Stimulated activated CD8-positive, alpha-beta memory T cell treated with anti-CD3 and anti-CD28 coated beads, Interleukin-4, amount 100 ng/mL, for 24 hours (primary cell): ENCODE measurements at regions not wholly inside any gene's neighbourhood (a gene's known extent, or its start where the extent isn't known, plus 50 kb on each side); places are given as distances from the start of the nearest gene placed in this dataset.

Source experiments
- DNase-seq: peaks from one replicate; pipeline ENCODE4 v3.0.0-alpha.2; 2020; ENCODE audit warnings: low read depth

DNA sequence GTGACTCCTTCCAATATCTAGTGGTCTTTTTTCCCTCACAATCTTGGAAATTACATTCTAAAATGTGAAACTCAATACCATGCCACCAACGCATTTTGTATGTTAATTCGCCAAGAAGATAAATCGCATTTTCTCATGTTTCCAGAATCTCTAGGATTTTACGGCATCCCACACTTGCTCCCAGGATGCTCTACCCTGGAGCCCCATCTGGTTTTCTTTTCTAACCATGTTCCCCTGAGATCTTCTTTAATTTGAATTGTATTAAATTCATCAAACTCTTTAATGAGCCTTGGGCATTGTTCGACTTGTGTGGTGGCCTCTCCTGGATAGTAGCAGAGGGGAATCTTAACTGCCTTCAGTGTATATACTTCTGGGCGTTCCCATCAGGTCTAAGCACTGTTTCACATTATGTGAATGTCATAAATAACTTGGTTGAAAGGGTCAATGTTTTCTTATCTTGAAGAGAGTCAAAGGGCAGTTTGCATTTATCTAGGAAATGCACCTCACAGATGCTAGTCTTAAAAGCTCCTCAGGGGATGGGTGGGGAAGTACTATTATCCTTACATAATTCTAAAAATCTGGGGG lies 169.1 kb upstream of the MEOX2 start:
- no peak for DNase-seq

DNA sequence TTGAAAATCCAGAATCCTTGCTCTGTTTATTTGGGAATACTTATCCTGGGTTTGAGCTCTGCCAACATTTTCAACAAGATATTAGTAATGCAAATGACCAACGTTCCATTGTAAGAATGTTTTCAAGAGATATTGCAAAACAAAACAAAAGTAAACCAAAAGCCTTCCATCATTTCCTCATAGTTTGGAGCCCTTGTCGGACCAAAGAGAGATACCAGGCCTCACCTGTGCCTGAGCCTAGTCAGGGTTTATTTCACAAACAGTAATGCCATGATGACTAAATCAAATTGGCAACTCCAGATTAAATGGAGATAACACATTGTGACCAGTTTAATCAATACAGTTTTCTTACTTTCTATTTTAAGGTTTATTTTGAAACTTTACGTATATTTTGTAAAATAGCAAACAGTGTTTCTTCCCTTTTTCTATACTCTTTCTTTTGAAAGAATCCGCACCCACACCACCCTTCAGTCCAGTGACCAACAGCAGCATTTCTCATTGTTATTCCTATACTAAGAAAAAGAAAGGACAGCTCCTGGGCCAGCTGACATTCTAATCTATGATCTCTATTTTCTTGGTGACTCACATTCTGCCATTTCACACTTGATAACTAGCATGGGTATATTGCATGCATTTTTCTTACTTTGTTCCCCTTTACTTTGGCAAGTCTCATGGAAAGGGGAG lies 168.5 kb upstream of the MEOX2 start:
- DNase-seq = no peak

- DNase-seq = no peak
Observed at GRCh38 chr7:15853832-15854470, 167.5 kb upstream of the MEOX2 start.

GRCh38 chr7:15851201-15851600 lies 164.7 kb upstream of the MEOX2 start:
- DNase-seq = no peak

- no peak for DNase-seq
Observed at GRCh38 chr7:15848901-15849300, 162.4 kb upstream of the MEOX2 start.

DNA sequence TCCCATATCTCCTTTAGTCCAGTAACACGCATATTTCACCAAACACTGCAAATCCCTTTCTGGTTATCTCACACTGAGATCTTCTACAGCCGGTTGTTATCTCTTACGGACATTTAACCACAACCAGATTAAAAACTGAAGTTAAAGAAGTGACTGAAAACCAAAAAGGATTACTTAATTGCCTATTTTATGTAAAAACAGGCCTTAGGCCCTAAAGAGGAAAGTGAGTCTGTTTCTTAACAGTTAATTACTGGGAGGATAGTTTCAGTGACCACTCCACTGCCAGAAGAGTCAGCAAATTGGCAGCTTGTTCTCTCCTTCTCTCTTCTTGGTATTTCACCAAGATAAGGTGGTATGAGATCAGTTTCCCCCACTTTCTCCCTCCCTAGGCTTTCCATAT lies 161.9 kb upstream of the MEOX2 start:
- DNase-seq = no peak

GRCh38 chr7:15845868-15846267 lies 159.4 kb upstream of the MEOX2 start:
- no peak for DNase-seq

DNA sequence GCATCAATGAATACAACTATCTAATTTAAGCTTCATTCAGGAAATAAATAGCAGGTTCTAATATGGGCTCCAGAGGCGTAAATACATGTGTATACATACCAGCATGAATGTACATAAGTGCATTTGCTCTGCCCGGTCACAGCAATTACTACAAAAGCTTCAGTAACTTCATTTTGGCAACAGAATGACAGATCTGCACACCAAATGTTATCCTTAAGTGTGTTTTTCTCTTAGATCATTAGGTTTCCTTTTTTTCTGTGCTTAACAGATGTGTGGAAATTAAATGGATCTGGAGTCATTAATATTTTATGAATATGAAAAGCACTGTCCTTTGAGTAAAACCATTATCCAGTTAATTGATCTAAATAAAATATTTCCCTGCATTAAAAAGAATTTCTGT lies 159.0 kb upstream of the MEOX2 start:
- DNase-seq = no peak

DNA sequence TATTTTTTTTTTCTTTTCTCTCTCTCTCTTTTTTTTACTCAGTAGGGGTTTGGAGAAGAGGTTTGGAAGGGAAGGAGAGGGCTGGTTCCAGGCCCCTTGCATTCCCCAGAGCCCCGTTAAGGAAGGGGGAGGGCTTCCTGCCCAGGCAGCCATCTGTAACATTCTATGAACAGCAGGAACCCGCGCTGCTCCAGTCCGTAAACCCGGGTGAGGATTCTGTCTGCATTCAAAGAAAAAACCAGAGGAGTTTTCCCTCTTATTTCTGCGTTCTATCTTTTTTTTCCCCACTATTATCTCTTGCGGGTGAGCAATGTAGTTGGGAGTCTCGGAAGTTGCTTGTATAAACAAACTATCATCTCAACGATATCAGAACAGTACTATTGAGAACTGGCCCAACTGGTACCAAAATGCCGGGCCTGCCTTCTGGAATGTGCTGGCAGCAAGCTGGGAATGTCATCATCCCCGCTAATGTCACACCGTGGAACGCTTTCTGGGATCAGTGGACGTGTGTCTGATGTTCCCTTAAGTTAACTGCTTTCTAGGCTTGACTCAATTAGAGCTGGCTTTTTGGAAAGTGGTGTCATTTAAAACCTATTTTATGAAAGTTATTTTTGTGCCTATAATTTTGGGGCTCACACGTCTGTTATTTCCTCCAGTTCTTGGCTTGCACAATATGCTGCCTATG lies 153.1 kb upstream of the MEOX2 start:
- no peak for DNase-seq

DNA sequence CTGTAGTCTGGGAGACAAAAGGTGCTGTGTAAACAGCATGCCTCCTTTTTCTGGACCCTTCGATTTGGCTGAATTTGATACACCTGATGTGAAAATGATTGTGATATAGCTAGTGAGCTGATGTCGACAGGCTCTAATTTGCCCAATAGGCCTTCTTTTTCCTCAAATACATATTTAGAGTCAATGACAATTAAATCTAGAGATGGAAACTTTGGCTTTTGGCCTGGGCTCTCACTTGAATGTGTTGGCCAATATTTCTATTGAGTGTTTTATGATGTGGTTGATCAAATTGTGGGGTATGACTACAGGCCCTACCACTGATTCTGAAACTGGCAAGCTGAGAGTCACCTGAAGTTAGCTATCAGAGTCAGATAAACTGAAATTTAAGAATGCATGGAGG lies 151.8 kb upstream of the MEOX2 start:
- no peak for DNase-seq

DNA sequence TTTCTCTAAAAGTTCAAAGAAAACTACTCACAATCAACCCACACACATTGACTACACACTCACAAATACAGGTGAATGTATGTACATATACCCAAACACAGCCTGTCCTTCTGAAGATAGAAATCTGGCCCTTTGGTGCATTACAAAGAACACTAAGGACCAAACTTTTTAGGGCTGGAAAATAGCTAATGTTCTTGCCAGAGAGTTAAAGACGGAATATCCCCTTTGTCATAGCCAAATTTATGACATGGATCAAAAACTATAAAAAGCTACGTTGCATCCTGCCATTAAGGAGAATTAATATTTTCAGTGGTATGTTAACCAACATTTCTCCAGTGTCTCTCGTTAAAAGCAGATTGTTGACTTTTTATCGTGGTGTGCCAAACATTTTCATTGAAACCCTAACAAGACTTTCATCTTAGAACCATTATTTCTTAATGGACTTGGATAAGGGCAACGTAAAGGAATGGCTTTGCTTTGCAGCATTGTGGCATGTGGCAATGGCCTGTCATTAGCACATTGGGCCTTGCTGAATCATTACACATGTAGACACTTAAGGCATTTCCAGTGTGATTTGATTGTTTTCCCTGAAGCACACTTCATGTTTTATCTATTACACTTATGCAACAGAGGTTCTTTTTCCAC lies 150.9 kb upstream of the MEOX2 start:
- DNase-seq = no peak

DNA sequence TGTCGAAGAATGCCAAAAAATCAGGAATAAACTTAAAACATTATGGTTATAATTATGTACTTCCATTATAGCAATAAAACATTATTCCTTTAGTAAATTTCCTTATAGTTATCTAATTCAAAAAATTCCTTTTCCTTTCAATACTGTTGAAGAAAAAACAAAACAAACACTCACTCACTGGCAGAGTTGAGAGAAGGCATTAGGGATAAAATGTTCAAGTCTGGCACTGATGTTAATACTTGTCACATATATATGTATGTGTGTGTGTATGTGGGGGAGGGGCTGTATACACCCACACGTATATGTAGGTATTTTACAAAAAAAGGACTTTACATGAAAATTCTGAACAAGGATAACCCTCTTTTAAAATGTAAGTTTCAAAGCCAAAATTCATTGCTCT lies 150.2 kb upstream of the MEOX2 start:
- no peak for DNase-seq

GRCh38 chr7:15836041-15836440 lies 149.6 kb upstream of the MEOX2 start:
- DNase-seq = no peak

- no peak for DNase-seq
Observed at GRCh38 chr7:15834446-15834845, 148.0 kb upstream of the MEOX2 start.

DNA sequence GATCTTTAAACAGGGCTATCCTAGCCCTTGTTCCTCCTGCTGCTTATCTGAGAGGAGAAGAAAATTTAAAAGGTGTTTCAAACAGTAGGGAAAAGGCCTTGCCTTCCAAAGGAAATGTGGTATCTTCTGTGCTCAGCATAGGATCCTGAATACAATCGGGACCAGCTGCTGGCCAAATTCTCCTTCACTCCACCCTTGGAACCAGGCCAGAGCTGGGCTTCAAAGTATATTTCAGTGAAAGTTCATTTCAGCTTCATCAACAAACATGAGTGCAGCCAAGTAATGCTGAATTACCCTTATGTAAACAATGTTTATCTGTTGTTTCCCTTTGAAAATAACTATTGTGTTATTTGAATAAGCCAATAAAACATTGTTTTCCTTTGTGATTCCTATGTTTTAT lies 146.5 kb upstream of the MEOX2 start:
- DNase-seq = no peak

DNA sequence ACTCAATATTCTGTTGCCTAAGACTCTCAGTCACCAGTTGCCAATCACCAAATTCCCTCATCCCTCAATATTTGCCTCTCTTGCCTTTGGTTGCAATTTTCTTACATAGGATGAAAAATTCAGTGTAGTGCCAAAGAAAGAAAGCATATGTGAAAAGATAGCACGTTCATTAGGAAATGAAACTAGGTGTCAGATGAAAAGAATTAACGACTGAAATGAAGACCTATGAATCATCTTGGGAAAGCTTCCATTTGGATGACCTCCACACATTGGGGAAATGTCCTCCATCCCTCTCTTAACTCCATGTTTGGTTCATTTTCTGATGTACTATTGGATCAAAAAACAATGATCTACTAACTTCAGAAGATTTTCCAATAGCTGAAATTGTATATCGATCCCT lies 145.1 kb upstream of the MEOX2 start:
- DNase-seq = no peak

GRCh38 chr7:15829691-15830090 lies 143.2 kb upstream of the MEOX2 start:
- DNase-seq = no peak

- DNase-seq = no peak
Observed at GRCh38 chr7:15828881-15829280, 142.4 kb upstream of the MEOX2 start.

- no peak for DNase-seq
Observed at GRCh38 chr7:15821484-15822427, 135.3 kb upstream of the MEOX2 start.

- DNase-seq = no peak
Observed at GRCh38 chr7:15820319-15820718, 133.8 kb upstream of the MEOX2 start.

DNA sequence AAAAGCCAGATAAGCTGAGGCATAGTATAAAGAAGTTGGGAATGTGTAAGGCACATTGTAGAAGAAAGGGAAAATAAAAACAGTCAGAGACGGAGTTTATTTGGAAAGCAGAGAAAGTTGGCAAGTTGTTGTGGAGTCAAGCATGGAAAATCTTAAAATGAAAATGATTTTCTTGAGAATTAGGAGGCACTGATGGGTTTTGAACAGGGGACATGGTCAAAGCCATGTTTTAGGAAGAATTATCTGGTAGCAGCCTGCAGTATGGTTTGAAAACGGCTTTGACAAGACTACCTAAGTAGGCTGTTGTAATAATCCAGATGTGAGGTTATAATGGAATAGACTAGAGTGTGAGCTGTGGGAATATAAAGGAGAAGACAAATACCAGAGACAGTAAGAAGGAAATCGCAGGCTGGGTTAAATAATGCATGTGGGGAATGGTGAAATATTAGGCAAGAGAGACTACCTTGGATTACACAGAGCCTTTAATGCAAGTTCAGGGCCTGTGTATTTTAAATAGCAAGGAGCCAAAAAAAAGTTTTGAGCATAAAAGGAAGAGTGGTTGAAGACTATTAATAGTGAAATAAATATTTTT lies 130.4 kb upstream of the MEOX2 start:
- no peak for DNase-seq
